ENCODE measurements at regions not wholly inside any gene's neighbourhood (a gene's known extent, or its start where the extent isn't known, plus 50 kb on each side); places are given as distances from the start of the nearest gene placed in this dataset.

- WGBS, 3 donors, result 90 to 95% (median 93%) methylated on average over 3 of the region's 3 CpGs
- intact Hi-C loops (cut with DNase I), result loop anchor here in 1 of 2 donors (10.0 kb wide), 1 partner anchor 221 kb away; no protein-coding TSS in a partner anchor
These were observed 82.2 kb upstream of the FOXP4 start for GRCh38 chr6:41464019-41464418.

GRCh38 chr6:41464481-41464880 lies 81.7 kb upstream of the FOXP4 start:
- no peak for DNase-seq

More at GRCh38 chr6:41464019-41464418, 82.2 kb upstream of the FOXP4 start:
- DNase-seq, result no peak
- Histone ChIP-seq H3K4me1 (peaks cover 3% of the 10 kb centered on the region), H3K9me3 (no peaks in the 10 kb centered on the region), H3K27ac (no peak overlapping the region), H3K27me3 (ENCODE audit: insufficient read depth in 3 of 3, low read length in 2 of 3) (peaks cover 0 to 27% (median 3%) of the 10 kb centered on the region in 3 donors), H3K4me3 (no peak overlapping the region), H3K36me3 (ENCODE audit: insufficient read depth in 1 of 2, low read depth in 1 of 2) (no peaks in the 10 kb centered on the region)
- ATAC-seq, result no peak
- no peak for TF ChIP-seq CTCF (IDR thresholded peaks at IDR 0.05)

GRCh38 chr6:41466437-41466990 lies 79.7 kb upstream of the FOXP4 start:
- intact Hi-C loops (cut with DNase I), result loop anchor here in 1 of 2 donors (10.0 kb wide), 1 partner anchor 218 kb away; no protein-coding TSS in a partner anchor
- peaks cover 7% of the 10 kb centered on the region for H3K4me1 ChIP-seq
- no peak overlapping the region for H3K4me3 ChIP-seq
- no peak overlapping the region for H3K27ac ChIP-seq
- no peaks in the 10 kb centered on the region for H3K36me3 ChIP-seq (ENCODE audit: insufficient read depth in 1 of 2, low read depth in 1 of 2)
- ATAC-seq (peak in 1 of 4 donors; percentile 32), DNase-seq (no peak)
- no peak for TF ChIP-seq CTCF (IDR thresholded peaks at IDR 0.05)
- no peaks in the 10 kb centered on the region for H3K9me3 ChIP-seq
- H3K27me3 ChIP-seq (ENCODE audit: insufficient read depth in 3 of 3, low read length in 2 of 3), result peaks cover 0 to 48% (median 9%) of the 10 kb centered on the region in 3 donors
- WGBS, 3 donors, result 43 to 58% (median 44%) methylated on average over 2 of the region's 2 CpGs

More at GRCh38 chr6:41464481-41464880, 81.7 kb upstream of the FOXP4 start:
- intact Hi-C loops (cut with DNase I), result loop anchor here in 1 of 2 donors (10.0 kb wide), 1 partner anchor 220 kb away; no protein-coding TSS in a partner anchor
- ATAC-seq, result no peak
- H3K27me3 ChIP-seq (ENCODE audit: insufficient read depth in 3 of 3, low read length in 2 of 3), result peaks cover 0 to 32% (median 3%) of the 10 kb centered on the region in 3 donors
- no peaks in the 10 kb centered on the region for H3K9me3 ChIP-seq
- no peak for TF ChIP-seq CTCF (IDR thresholded peaks at IDR 0.05)
- no peaks in the 10 kb centered on the region for H3K36me3 ChIP-seq (ENCODE audit: insufficient read depth in 1 of 2, low read depth in 1 of 2)
- no peak overlapping the region for H3K27ac ChIP-seq
- no peak overlapping the region for H3K4me3 ChIP-seq
- 89 to 95% (median 90%) methylated on average over 7 of the region's 7 CpGs for WGBS, 3 donors
- H3K4me1 ChIP-seq, result peaks cover 3% of the 10 kb centered on the region

- Histone ChIP-seq H3K9me3 (no peaks in the 10 kb centered on the region), H3K4me1 (peaks cover 7% of the 10 kb centered on the region), H3K27ac (no peak overlapping the region), H3K27me3 (ENCODE audit: insufficient read depth in 3 of 3, low read length in 2 of 3) (peaks cover 0 to 53% (median 9%) of the 10 kb centered on the region in 3 donors), H3K36me3 (ENCODE audit: insufficient read depth in 1 of 2, low read depth in 1 of 2) (no peaks in the 10 kb centered on the region), H3K4me3 (no peak overlapping the region)
- no peak for ATAC-seq
- WGBS, 3 donors, result 66 to 80% (median 74%) methylated on average over 10 of the region's 10 CpGs
- intact Hi-C loops (cut with DNase I), result loop anchor here in 1 of 2 donors (10.0 kb wide), 1 partner anchor 218 kb away; no protein-coding TSS in a partner anchor
- no peak for DNase-seq
- TF ChIP-seq CTCF (IDR thresholded peaks at IDR 0.05), result no peak
These were observed 79.1 kb upstream of the FOXP4 start for GRCh38 chr6:41467061-41467460.

Measured in psoas muscle (tissue), 7 donors.